ENCODE measurements at regions not wholly inside any gene's neighbourhood (a gene's known extent, or its start where the extent isn't known, plus 50 kb on each side); places are given as distances from the start of the nearest gene placed in this dataset.

DNA sequence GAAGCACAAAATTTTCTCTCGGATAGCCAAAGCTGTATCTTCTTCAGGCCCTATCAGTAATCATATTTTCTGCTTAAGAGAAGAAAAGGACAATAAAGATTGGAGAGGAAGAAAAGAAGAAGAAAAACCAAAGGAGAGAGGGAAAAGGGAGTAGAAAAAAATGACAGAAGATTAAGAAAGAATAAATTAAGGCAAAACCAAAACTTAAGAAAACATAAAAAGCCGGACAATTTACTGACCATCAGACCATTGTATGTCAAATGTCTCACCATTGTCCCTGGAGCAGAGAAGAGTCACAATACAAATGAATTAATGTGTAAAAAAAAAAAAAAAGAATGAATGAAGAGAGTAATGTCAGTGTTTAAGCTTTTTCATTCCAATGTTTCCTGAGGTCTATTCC lies 1274.8 kb downstream of the FSCB start:
- Mint-ChIP-seq H3K4me1 (ENCODE audit: low read depth) (no peaks in the 10 kb centered on the region), H3K4me3 (no peak overlapping the region), H3K27me3 (ENCODE audit: insufficient read depth) (no peaks in the 10 kb centered on the region), H3K9me3 (peaks cover 14% of the 10 kb centered on the region), H3K27ac (no peak overlapping the region), H3K36me3 (ENCODE audit: low read depth) (no peaks in the 10 kb centered on the region)
- DNase-seq (ENCODE audit: low spot score) = no peak
- intact Hi-C loops (cut with micrococcal nuclease) = no loop called here

- H3K36me3 Mint-ChIP-seq (ENCODE audit: low read depth) = no peaks in the 10 kb centered on the region
- H3K27ac Mint-ChIP-seq = no peak overlapping the region
- H3K4me1 Mint-ChIP-seq (ENCODE audit: low read depth) = no peaks in the 10 kb centered on the region
- no peak for DNase-seq (ENCODE audit: low spot score)
- intact Hi-C loops (cut with micrococcal nuclease) = no loop called here
- peaks cover 6% of the 10 kb centered on the region for H3K9me3 Mint-ChIP-seq
- H3K27me3 Mint-ChIP-seq (ENCODE audit: insufficient read depth) = no peaks in the 10 kb centered on the region
- no peak overlapping the region for H3K4me3 Mint-ChIP-seq
Observed at GRCh38 chr14:43215524-43215923, 1291.6 kb downstream of the FSCB start.

DNA sequence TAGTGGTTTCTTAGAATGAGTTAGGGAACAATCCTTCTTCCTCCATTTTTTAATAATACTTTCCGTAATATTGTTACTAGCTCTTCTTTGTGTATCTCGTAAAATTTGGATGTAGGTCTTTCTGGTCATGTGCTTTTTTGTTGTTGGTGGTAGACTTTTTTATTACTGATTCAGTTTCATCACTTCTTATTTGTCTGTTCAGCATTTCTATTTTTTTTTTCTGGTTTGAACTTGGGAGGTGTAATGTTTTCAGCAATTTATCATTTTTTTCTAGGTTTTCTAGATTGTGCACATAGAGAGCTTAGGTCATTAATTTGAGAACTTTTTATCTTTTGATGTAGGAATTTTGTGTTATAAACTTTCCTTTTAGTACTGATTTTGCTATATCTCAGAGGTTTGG lies 1299.9 kb downstream of the FSCB start:
- intact Hi-C loops (cut with micrococcal nuclease) = no loop called here
- Mint-ChIP-seq H3K4me3 (no peak overlapping the region), H3K36me3 (ENCODE audit: low read depth) (no peaks in the 10 kb centered on the region), H3K4me1 (ENCODE audit: low read depth) (no peaks in the 10 kb centered on the region), H3K9me3 (peaks cover 17% of the 10 kb centered on the region), H3K27me3 (ENCODE audit: insufficient read depth) (no peaks in the 10 kb centered on the region), H3K27ac (no peak overlapping the region)
- no peak for DNase-seq (ENCODE audit: low spot score)

- Mint-ChIP-seq H3K36me3 (ENCODE audit: low read depth) (no peaks in the 10 kb centered on the region), H3K9me3 (peaks cover 17% of the 10 kb centered on the region), H3K4me1 (ENCODE audit: low read depth) (no peaks in the 10 kb centered on the region), H3K27me3 (ENCODE audit: insufficient read depth) (no peaks in the 10 kb centered on the region), H3K27ac (no peak overlapping the region), H3K4me3 (no peak overlapping the region)
- intact Hi-C loops (cut with micrococcal nuclease) = no loop called here
- no peak for DNase-seq (ENCODE audit: low spot score)
Observed at GRCh38 chr14:43204816-43205215, 1302.3 kb downstream of the FSCB start.

- no peaks in the 10 kb centered on the region for H3K4me1 Mint-ChIP-seq (ENCODE audit: low read depth)
- intact Hi-C loops (cut with micrococcal nuclease) = no loop called here
- H3K9me3 Mint-ChIP-seq = peaks cover 3% of the 10 kb centered on the region
- H3K27ac Mint-ChIP-seq = no peak overlapping the region
- H3K27me3 Mint-ChIP-seq (ENCODE audit: insufficient read depth) = no peaks in the 10 kb centered on the region
- H3K4me3 Mint-ChIP-seq = no peak overlapping the region
- no peaks in the 10 kb centered on the region for H3K36me3 Mint-ChIP-seq (ENCODE audit: low read depth)
- no peak for DNase-seq (ENCODE audit: low spot score)
Observed at GRCh38 chr14:43200519-43200918, 1306.6 kb downstream of the FSCB start.

DNA sequence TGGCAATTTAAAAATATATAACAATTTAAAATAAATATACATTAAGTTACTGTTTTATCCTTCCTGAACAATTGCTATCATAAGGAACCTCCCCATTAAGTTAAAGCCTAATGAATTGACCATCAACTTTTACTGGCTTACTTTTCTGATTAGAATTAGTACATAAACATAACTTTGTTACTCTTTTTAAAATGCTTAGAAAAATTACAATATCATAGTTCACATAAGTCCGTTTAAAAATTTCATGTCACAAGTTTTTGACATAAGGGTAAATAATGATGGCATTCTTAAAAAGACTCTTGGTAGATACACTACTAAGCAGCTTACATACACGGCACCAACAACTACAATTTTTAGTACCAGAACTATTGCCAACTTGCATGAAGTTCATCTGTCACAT lies 1308.6 kb downstream of the FSCB start:
- peaks cover 3% of the 10 kb centered on the region for H3K9me3 Mint-ChIP-seq
- H3K27me3 Mint-ChIP-seq (ENCODE audit: insufficient read depth) = no peaks in the 10 kb centered on the region
- H3K27ac Mint-ChIP-seq = no peak overlapping the region
- intact Hi-C loops (cut with micrococcal nuclease) = no loop called here
- H3K36me3 Mint-ChIP-seq (ENCODE audit: low read depth) = no peaks in the 10 kb centered on the region
- no peak overlapping the region for H3K4me3 Mint-ChIP-seq
- H3K4me1 Mint-ChIP-seq (ENCODE audit: low read depth) = no peaks in the 10 kb centered on the region
- DNase-seq (ENCODE audit: low spot score) = no peak

DNA sequence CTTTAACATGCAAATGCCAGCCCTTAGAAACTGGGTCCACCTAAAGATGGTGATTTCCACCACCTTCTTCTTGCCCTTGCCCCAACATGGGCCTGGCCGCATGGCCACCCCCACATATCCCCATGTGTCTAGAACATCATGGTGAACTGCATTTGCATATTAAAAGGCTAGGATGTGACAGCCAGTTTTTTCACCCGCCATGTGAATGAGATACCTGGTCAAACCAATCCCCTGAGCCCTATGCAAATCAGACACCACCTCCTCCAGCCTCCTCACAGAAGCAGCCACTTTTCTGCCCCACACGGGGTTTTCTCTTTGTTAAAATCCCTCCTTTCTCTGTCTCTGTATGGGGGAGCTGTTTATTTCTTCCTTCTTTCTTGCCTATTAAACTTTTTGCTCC lies 1322.5 kb downstream of the FSCB start:
- no peak overlapping the region for H3K27ac Mint-ChIP-seq
- no peaks in the 10 kb centered on the region for H3K27me3 Mint-ChIP-seq (ENCODE audit: insufficient read depth)

DNA sequence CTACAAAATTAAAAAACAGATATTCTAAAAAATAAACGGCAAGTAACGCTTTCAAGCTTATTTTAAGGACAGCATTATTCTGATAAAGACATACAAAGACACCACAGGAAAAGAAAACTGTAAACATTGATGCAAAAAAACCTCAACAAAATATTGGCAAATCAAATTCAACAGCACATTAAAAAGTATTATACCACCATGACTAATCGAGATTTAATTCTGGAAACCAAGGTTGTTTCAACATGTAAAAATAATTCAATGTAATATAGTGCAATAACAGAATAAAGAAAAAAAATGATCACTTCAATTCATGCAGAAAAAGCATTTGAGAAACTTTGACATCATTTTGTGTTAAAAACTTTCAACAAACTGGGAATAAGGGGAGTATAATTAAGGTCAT lies 1323.2 kb downstream of the FSCB start:
- Mint-ChIP-seq H3K4me1 (ENCODE audit: low read depth) (no peaks in the 10 kb centered on the region), H3K9me3 (peaks cover 16% of the 10 kb centered on the region), H3K36me3 (ENCODE audit: low read depth) (no peaks in the 10 kb centered on the region), H3K27ac (no peak overlapping the region), H3K4me3 (no peak overlapping the region), H3K27me3 (ENCODE audit: insufficient read depth) (no peaks in the 10 kb centered on the region)
- no peak for DNase-seq (ENCODE audit: low spot score)
- intact Hi-C loops (cut with micrococcal nuclease) = no loop called here

More for the DNA sequence above, 1322.5 kb downstream of the FSCB start:
- Mint-ChIP-seq H3K4me3 (no peak overlapping the region), H3K9me3 (peaks cover 16% of the 10 kb centered on the region), H3K4me1 (ENCODE audit: low read depth) (no peaks in the 10 kb centered on the region), H3K36me3 (ENCODE audit: low read depth) (no peaks in the 10 kb centered on the region)
- intact Hi-C loops (cut with micrococcal nuclease) = no loop called here
- DNase-seq (ENCODE audit: low spot score) = no peak

- Mint-ChIP-seq H3K4me1 (ENCODE audit: low read depth) (no peaks in the 10 kb centered on the region), H3K36me3 (ENCODE audit: low read depth) (no peaks in the 10 kb centered on the region), H3K4me3 (no peak overlapping the region), H3K27me3 (ENCODE audit: insufficient read depth) (no peaks in the 10 kb centered on the region), H3K9me3 (peaks cover 14% of the 10 kb centered on the region), H3K27ac (no peak overlapping the region)
- no peak for DNase-seq (ENCODE audit: low spot score)
- intact Hi-C loops (cut with micrococcal nuclease) = no loop called here
Observed at GRCh38 chr14:43175896-43176295, 1331.2 kb downstream of the FSCB start.

- H3K27ac Mint-ChIP-seq = no peak overlapping the region
- no peak overlapping the region for H3K4me3 Mint-ChIP-seq
- intact Hi-C loops (cut with micrococcal nuclease) = no loop called here
- no peaks in the 10 kb centered on the region for H3K36me3 Mint-ChIP-seq (ENCODE audit: low read depth)
- H3K4me1 Mint-ChIP-seq (ENCODE audit: low read depth) = no peaks in the 10 kb centered on the region
- peaks cover 14% of the 10 kb centered on the region for H3K9me3 Mint-ChIP-seq
- H3K27me3 Mint-ChIP-seq (ENCODE audit: insufficient read depth) = no peaks in the 10 kb centered on the region
- DNase-seq (ENCODE audit: low spot score) = no peak
Observed at GRCh38 chr14:43172899-43173548, 1334.1 kb downstream of the FSCB start.

DNA sequence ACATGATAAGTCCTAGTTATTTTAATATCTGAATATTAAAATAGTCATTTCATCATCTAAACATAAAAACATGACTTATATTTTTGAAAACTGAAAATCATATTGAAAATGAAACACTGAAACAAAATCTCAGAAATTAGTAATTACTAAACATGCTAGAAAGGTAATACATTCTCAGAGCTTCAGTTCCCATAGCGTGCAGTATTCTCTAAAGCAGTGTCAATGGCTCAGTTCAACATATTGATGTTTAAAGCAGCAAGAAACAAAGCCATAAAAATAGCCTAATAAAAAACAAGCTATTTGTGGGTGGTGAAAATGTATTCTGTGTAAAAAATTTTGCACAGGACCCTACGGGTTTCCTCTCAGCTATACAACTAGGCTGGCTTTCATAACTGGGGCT lies 1337.4 kb downstream of the FSCB start:
- Mint-ChIP-seq H3K36me3 (ENCODE audit: low read depth) (no peaks in the 10 kb centered on the region), H3K27me3 (ENCODE audit: insufficient read depth) (no peaks in the 10 kb centered on the region), H3K4me3 (no peak overlapping the region), H3K4me1 (ENCODE audit: low read depth) (no peaks in the 10 kb centered on the region), H3K9me3 (peaks cover 14% of the 10 kb centered on the region), H3K27ac (no peak overlapping the region)
- no peak for DNase-seq (ENCODE audit: low spot score)
- intact Hi-C loops (cut with micrococcal nuclease) = no loop called here

GRCh38 chr14:43168371-43168925 lies 1338.6 kb downstream of the FSCB start:
- H3K4me1 Mint-ChIP-seq (ENCODE audit: low read depth) = no peaks in the 10 kb centered on the region
- DNase-seq (ENCODE audit: low spot score) = no peak
- H3K27me3 Mint-ChIP-seq (ENCODE audit: insufficient read depth) = no peaks in the 10 kb centered on the region
- intact Hi-C loops (cut with micrococcal nuclease) = no loop called here
- no peaks in the 10 kb centered on the region for H3K36me3 Mint-ChIP-seq (ENCODE audit: low read depth)
- H3K27ac Mint-ChIP-seq = no peak overlapping the region
- H3K9me3 Mint-ChIP-seq = peaks cover 18% of the 10 kb centered on the region
- no peak overlapping the region for H3K4me3 Mint-ChIP-seq

- Mint-ChIP-seq H3K36me3 (ENCODE audit: low read depth) (no peaks in the 10 kb centered on the region), H3K27me3 (ENCODE audit: insufficient read depth) (no peaks in the 10 kb centered on the region), H3K4me1 (ENCODE audit: low read depth) (no peaks in the 10 kb centered on the region), H3K9me3 (peaks cover 10% of the 10 kb centered on the region), H3K4me3 (no peak overlapping the region), H3K27ac (no peak overlapping the region)
- intact Hi-C loops (cut with micrococcal nuclease) = no loop called here
- no peak for DNase-seq (ENCODE audit: low spot score)
Observed at GRCh38 chr14:43166163-43166562, 1340.9 kb downstream of the FSCB start.

DNA sequence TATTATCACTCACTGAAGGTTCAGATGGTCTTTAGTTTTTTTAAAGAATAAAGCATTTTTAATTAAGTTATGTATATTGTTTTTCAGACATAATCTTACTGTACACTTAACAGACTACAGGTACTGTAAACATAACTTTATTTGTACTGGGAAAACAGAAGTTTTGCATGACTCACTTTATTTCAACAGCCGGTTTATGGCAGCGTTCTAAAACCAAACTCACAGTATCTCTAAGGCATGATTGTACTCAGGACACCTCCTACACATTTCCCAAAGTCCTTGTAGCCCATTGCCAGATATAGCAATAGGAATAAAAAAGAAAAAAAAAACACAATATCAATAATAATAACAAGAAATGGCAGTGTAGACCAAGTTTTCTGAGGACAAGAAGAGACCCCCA lies 1341.4 kb downstream of the FSCB start:
- H3K4me1 Mint-ChIP-seq (ENCODE audit: low read depth) = no peaks in the 10 kb centered on the region
- no peak overlapping the region for H3K27ac Mint-ChIP-seq
- no peaks in the 10 kb centered on the region for H3K27me3 Mint-ChIP-seq (ENCODE audit: insufficient read depth)
- H3K9me3 Mint-ChIP-seq = peaks cover 5% of the 10 kb centered on the region
- no peak overlapping the region for H3K4me3 Mint-ChIP-seq
- intact Hi-C loops (cut with micrococcal nuclease) = no loop called here
- H3K36me3 Mint-ChIP-seq (ENCODE audit: low read depth) = no peaks in the 10 kb centered on the region
- DNase-seq (ENCODE audit: low spot score) = no peak
